ENCODE measurements at regions not wholly inside any gene's neighbourhood (a gene's known extent, or its start where the extent isn't known, plus 50 kb on each side); places are given as distances from the start of the nearest gene placed in this dataset.

- H3K4me3 Mint-ChIP-seq = no peak overlapping the region
- H3K27me3 Mint-ChIP-seq (ENCODE audit: low read depth) = peaks cover 5% of the 10 kb centered on the region
- no peak for TF ChIP-seq CTCF (IDR thresholded peaks at IDR 0.05; ENCODE audit: unreplicated experiment in 3 of 3)
- H3K36me3 Mint-ChIP-seq (ENCODE audit: low read depth) = no peaks in the 10 kb centered on the region
- peaks cover 46% of the 10 kb centered on the region for H3K4me1 Mint-ChIP-seq
- peak overlapping the region in 1 of 3 experiments; percentile 41 for H3K27ac Mint-ChIP-seq
- H3K9me3 Mint-ChIP-seq = peaks cover 5% of the 10 kb centered on the region
Measured at GRCh38 chr2:85953476-85953875, 64.7 kb upstream of the ST3GAL5 start.

GRCh38 chr2:85952196-85952734 is 63.5 kb upstream of the ST3GAL5 start:
- no peak for TF ChIP-seq CTCF (IDR thresholded peaks at IDR 0.05; ENCODE audit: unreplicated experiment in 3 of 3)
- H3K9me3 Mint-ChIP-seq = peaks cover 8% of the 10 kb centered on the region
- peaks cover 5% of the 10 kb centered on the region for H3K27me3 Mint-ChIP-seq (ENCODE audit: low read depth)
- no peak overlapping the region for H3K4me3 Mint-ChIP-seq
- peak overlapping the region in 1 of 3 experiments; percentile 1 for H3K27ac Mint-ChIP-seq
- H3K36me3 Mint-ChIP-seq (ENCODE audit: low read depth) = no peaks in the 10 kb centered on the region
- peaks cover 39% of the 10 kb centered on the region for H3K4me1 Mint-ChIP-seq

GRCh38 chr2:85951351-85952067 is 62.7 kb upstream of the ST3GAL5 start:
- Mint-ChIP-seq H3K4me1 (peaks cover 31% of the 10 kb centered on the region), H3K4me3 (no peak overlapping the region), H3K27me3 (ENCODE audit: low read depth) (peaks cover 5% of the 10 kb centered on the region), H3K9me3 (peaks cover 12% of the 10 kb centered on the region), H3K36me3 (ENCODE audit: low read depth) (no peaks in the 10 kb centered on the region), H3K27ac (peak overlapping the region in 2 of 3 experiments; percentile 1 to 15)
- no peak for TF ChIP-seq CTCF (IDR thresholded peaks at IDR 0.05; ENCODE audit: unreplicated experiment in 3 of 3)

GRCh38 chr2:85950743-85951142 is 62.0 kb upstream of the ST3GAL5 start:
- Mint-ChIP-seq H3K27ac (no peak overlapping the region), H3K4me3 (no peak overlapping the region), H3K4me1 (peaks cover 24% of the 10 kb centered on the region), H3K36me3 (ENCODE audit: low read depth) (no peaks in the 10 kb centered on the region), H3K9me3 (peaks cover 12% of the 10 kb centered on the region), H3K27me3 (ENCODE audit: low read depth) (peaks cover 5% of the 10 kb centered on the region)
- no peak for TF ChIP-seq CTCF (IDR thresholded peaks at IDR 0.05; ENCODE audit: unreplicated experiment in 3 of 3)

GRCh38 chr2:85949280-85949679 is 60.5 kb upstream of the ST3GAL5 start:
- H3K27me3 Mint-ChIP-seq (ENCODE audit: low read depth) = peaks cover 5% of the 10 kb centered on the region
- peaks cover 16% of the 10 kb centered on the region for H3K4me1 Mint-ChIP-seq
- H3K27ac Mint-ChIP-seq = no peak overlapping the region
- peaks cover 16% of the 10 kb centered on the region for H3K9me3 Mint-ChIP-seq
- no peak overlapping the region for H3K4me3 Mint-ChIP-seq
- TF ChIP-seq CTCF (IDR thresholded peaks at IDR 0.05; ENCODE audit: unreplicated experiment in 3 of 3) = no peak
- no peaks in the 10 kb centered on the region for H3K36me3 Mint-ChIP-seq (ENCODE audit: low read depth)

GRCh38 chr2:85947593-85947992 is 58.8 kb upstream of the ST3GAL5 start:
- Mint-ChIP-seq H3K27me3 (ENCODE audit: low read depth) (peaks cover 9% of the 10 kb centered on the region), H3K4me3 (no peak overlapping the region), H3K4me1 (peaks cover 4% of the 10 kb centered on the region), H3K27ac (no peak overlapping the region), H3K36me3 (ENCODE audit: low read depth) (no peaks in the 10 kb centered on the region), H3K9me3 (peaks cover 24% of the 10 kb centered on the region)
- no peak for TF ChIP-seq CTCF (IDR thresholded peaks at IDR 0.05; ENCODE audit: unreplicated experiment in 3 of 3)
